Stimulated activated effector memory CD8-positive, alpha-beta T cell treated with anti-CD3 and anti-CD28 coated beads, Interleukin-12 subunit alpha, Interleukin-12 subunit beta, amount 100 ng/mL, for 72 hours (primary cell): ENCODE measurements at regions not wholly inside any gene's neighbourhood (a gene's known extent, or its start where the extent isn't known, plus 50 kb on each side); places are given as distances from the start of the nearest gene placed in this dataset.
"Not testable (repeated sequence)": the region's sequence is repeated elsewhere in the genome, so short reads cannot be mapped to it uniquely, and the experiment has no call there.

Experiments
- ATAC-seq: fragments of 150-1000 bp; cut with Tn5 transposase; 2 replicates; pipeline ENCODE4 v1.10.0; 2021
- DNase-seq, 2 donors: peaks; one replicate each; pipeline ENCODE4 v3.0.0; 2021 to 2022; ENCODE audit warnings: low spot score in 2 of 2
- H3K27ac Mint-ChIP-seq: one replicate; pipeline ENCODE4 v1.8.0; 2022; ENCODE audit warnings: mild to moderate bottlenecking, mixed read lengths
- H3K36me3 Mint-ChIP-seq: one replicate; pipeline ENCODE4 v1.8.0; 2022; ENCODE audit warnings: mild to moderate bottlenecking, mixed read lengths
- H3K4me1 Mint-ChIP-seq: one replicate; pipeline ENCODE4 v1.8.0; 2022; ENCODE audit warnings: mixed read lengths
- H3K4me3 Mint-ChIP-seq: one replicate; pipeline ENCODE4 v1.8.0; 2022; ENCODE audit warnings: mild to moderate bottlenecking, mixed read lengths
- H3K9me3 Mint-ChIP-seq: one replicate; pipeline ENCODE4 v1.8.0; 2022; ENCODE audit warnings: mixed read lengths

DNA sequence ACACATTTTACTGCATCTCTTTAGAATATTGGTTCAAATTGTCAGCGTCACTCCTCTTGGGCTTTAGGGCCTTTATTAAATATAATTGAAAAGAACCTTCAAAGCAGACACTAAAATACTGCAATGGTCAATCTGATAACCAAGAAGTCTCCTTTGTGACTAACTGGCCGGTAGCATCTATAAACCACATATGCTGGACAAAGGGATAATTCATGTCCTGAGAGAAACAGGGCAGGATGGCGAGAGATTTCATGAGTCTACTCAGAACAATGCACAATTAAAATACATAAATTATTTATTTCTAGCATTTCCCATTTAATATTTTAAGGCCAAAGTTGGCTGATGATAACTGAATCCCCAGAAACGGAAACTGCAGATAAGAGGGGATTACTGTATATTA, 1083.4 kb upstream of the CDH18 start:
- ATAC-seq (no peak), DNase-seq (no peak)
- H3K27ac Mint-ChIP-seq: no peak overlapping the region
- H3K36me3 Mint-ChIP-seq: no peaks in the 10 kb centered on the region
- peaks cover 9% of the 10 kb centered on the region for H3K9me3 Mint-ChIP-seq
- no peak overlapping the region for H3K4me3 Mint-ChIP-seq
- H3K4me1 Mint-ChIP-seq: no peaks in the 10 kb centered on the region

DNA sequence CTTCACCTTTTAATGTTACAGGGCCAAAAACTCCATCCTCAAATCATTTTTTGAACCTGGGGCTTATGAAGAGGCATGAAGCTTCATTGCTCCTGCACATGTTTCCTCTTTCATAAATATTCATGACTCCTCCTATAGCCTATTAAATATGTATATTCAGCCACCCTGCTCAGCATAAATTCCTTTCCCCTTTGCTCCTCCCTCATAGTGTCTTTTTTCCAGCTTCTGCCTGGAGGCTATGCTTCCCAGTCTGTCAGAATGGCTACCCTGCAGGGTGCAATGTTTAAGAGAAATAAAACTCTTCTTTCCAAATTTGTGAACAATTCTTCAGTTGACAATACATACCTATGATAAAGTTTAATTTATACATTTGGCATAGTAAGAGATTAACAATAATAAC, 1082.9 kb upstream of the CDH18 start:
- ATAC-seq: no peak
- Mint-ChIP-seq H3K4me1 (no peaks in the 10 kb centered on the region), H3K9me3 (peaks cover 9% of the 10 kb centered on the region), H3K36me3 (no peaks in the 10 kb centered on the region), H3K4me3 (no peak overlapping the region), H3K27ac (no peak overlapping the region)
- DNase-seq: no peak

DNA sequence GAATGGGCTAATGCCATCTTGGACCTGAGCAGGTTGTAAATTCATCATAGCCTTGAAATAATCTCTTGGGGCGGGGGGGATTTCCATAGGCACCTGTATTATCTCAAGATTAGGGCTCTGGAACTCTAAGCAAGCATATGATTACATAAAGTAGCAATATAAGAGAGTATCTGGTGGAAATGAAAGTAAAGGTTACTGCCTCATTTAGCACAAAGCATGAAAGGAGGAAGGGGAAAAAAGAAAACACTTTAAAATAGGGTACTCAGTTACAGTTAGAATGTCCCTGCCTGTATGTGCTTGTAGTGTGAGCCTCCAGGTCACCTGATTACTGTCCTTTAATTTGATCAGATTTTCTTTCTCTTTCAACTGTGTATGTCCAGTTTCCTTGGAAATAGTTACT, 1079.7 kb upstream of the CDH18 start:
- Mint-ChIP-seq H3K27ac (no peak overlapping the region), H3K4me1 (no peaks in the 10 kb centered on the region), H3K36me3 (no peaks in the 10 kb centered on the region), H3K9me3 (peaks cover 8% of the 10 kb centered on the region), H3K4me3 (no peak overlapping the region)
- DNase-seq: no peak
- no peak for ATAC-seq

DNA sequence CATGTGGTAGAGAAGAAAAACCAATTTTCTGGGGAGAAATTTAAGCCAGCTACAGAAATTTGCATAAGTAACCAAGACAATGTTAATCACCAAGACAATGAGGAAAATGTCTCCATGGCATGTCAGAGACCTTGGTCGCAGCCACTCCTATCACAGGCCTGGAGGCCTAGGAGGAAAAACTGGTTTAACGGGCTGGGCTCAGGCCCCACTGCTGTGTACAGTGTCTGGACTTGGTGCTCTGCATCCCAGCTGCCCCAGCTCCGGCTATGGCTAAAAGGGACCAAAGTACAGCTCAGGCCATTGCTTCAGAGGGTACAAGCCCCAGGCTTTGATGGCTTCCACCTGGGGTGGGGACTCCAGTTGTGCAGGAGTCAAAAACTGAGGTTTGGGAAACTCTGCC, 1075.1 kb upstream of the CDH18 start:
- Mint-ChIP-seq H3K4me3 (no peak overlapping the region), H3K36me3 (no peaks in the 10 kb centered on the region), H3K4me1 (no peaks in the 10 kb centered on the region), H3K27ac (no peak overlapping the region), H3K9me3 (peaks cover 16% of the 10 kb centered on the region)
- no peak for DNase-seq
- no peak for ATAC-seq

DNA sequence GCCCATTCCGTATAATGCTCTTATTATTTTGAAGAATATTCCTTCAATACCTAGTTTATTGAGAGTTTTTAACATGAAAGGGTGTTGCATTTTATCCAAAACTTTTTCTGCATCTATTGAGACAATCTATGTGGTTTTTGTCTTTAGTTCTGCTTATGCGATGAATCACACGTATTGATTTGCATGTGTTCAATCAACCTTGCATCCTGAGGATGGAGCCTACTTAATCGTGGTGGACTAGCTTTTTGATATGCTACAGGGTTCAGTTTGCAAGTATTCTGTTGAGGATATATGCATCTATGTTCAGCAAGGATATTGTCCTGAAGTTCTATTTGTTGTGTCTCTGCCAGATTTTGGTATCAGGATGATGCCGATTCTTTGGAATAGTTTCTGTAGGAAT, 1070.3 kb upstream of the CDH18 start:
- no peak overlapping the region for H3K27ac Mint-ChIP-seq
- H3K36me3 Mint-ChIP-seq: no peaks in the 10 kb centered on the region
- H3K4me3 Mint-ChIP-seq: no peak overlapping the region
- H3K4me1 Mint-ChIP-seq: no peaks in the 10 kb centered on the region
- no peak for ATAC-seq
- no peak for DNase-seq
- H3K9me3 Mint-ChIP-seq: peaks cover 28% of the 10 kb centered on the region

DNA sequence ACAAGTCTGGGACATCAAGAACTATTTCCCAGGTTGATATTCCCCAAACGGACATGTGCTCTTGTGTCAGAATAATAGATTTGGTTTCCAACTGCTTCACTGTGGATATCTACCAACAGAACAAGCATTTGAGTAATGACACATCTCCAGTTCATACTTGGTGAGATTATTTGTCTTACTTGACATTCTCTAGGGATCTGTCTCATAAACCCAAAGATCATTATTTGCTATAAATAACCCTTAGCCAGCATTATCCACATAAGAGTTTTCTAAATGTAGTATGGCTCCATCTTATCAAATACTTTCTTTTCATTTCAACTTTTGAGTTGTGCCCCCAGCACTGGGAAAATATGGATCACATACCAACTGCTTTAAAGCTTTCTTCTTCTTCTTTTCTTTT, 1063.9 kb upstream of the CDH18 start:
- Mint-ChIP-seq H3K27ac (no peak overlapping the region), H3K9me3 (peaks cover 19% of the 10 kb centered on the region)

DNA sequence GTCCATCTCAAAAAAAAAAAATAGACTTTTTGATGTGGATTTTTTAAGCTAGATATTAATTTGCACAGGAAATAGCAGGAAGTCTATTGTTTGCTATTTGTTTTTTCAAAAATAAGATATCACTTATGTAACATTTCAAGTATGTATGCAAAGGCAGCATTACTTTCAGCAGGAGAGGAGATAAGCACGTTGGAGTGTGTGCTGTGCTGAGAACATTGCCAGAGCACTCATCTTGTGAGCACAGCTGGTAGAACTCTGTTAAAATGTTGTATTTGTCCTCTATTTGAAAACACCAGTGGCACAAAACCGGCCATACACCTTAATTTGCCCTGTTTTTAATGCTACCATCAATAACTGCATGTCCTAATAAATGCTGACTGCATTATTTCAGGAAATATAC, 1061.9 kb upstream of the CDH18 start:
- no peak for ATAC-seq

More for the DNA sequence above, 1063.9 kb upstream of the CDH18 start:
- ATAC-seq (no peak), DNase-seq (no peak)
- no peaks in the 10 kb centered on the region for H3K4me1 Mint-ChIP-seq
- no peak overlapping the region for H3K4me3 Mint-ChIP-seq
- no peaks in the 10 kb centered on the region for H3K36me3 Mint-ChIP-seq

DNA sequence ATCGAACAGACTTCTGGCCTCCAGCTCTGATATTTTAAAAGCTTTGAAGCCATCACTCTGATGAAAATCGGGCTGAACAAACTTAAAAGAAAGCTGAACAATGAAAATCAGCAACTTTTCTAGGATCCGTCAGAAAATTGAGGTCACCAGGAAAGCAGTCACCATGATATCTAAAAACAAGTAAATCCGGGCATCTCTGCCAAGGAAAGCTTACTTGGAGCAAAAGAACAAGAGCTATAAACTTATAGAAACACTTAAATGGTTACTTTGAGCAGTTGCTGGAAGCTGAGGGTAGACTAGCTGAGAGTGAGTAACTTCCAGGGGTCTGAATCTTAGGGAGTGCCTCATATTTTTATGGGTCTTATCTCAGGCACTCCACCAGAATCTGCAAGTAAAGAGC, 1043.0 kb upstream of the CDH18 start:
- DNase-seq (no peak), ATAC-seq (no peak)
- Mint-ChIP-seq H3K4me3 (no peak overlapping the region), H3K9me3 (peaks cover 29% of the 10 kb centered on the region), H3K36me3 (no peaks in the 10 kb centered on the region), H3K27ac (no peak overlapping the region), H3K4me1 (no peaks in the 10 kb centered on the region)

More for the DNA sequence above, 1061.9 kb upstream of the CDH18 start:
- no peak for DNase-seq
- peaks cover 21% of the 10 kb centered on the region for H3K9me3 Mint-ChIP-seq
- H3K4me3 Mint-ChIP-seq: no peak overlapping the region
- H3K4me1 Mint-ChIP-seq: no peaks in the 10 kb centered on the region
- no peak overlapping the region for H3K27ac Mint-ChIP-seq
- H3K36me3 Mint-ChIP-seq: no peaks in the 10 kb centered on the region

DNA sequence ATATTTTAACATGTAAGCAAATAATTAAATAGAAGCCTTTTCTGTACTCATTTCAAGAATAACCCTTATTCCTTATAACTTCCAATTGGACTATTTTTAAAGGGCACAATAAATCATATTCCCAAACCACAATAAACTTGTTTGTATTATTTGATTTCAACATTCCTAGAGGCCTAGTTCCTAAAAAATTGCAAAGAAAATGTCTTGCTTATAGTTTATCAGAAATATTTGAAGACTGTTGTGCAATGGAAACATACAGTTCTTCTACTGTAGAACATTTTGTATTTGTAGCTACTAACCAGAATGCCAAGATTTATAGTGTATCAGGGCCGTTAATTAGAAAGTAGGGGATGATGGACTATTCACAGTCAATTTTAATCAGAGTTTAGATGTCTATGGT, 1037.0 kb upstream of the CDH18 start:
- peaks cover 16% of the 10 kb centered on the region for H3K9me3 Mint-ChIP-seq
- ATAC-seq (no peak), DNase-seq (no peak)
- no peak overlapping the region for H3K4me3 Mint-ChIP-seq
- H3K36me3 Mint-ChIP-seq: no peaks in the 10 kb centered on the region
- no peak overlapping the region for H3K27ac Mint-ChIP-seq
- H3K4me1 Mint-ChIP-seq: no peaks in the 10 kb centered on the region

DNA sequence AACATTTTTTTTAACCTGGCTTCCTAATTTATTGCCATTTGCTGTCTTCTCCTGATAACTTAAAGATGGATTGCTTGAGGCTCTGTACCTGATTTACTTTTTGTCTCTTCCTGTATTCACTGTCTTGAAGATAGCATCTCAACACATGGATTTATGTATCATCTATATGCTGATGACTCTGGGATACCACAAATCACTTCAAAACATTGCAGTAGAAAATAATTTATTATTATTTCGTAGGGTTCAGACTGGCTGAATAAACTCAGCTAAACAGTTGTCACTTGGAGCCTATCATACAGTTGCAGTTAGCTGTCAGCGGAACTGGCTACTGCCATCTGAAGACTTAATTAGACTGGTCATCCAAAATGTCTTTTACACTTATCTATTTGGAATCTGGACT, 1025.2 kb upstream of the CDH18 start:
- Mint-ChIP-seq H3K27ac (no peak overlapping the region), H3K36me3 (no peaks in the 10 kb centered on the region), H3K4me3 (no peak overlapping the region), H3K9me3 (peaks cover 15% of the 10 kb centered on the region), H3K4me1 (no peaks in the 10 kb centered on the region)
- DNase-seq: no peak
- ATAC-seq: no peak

DNA sequence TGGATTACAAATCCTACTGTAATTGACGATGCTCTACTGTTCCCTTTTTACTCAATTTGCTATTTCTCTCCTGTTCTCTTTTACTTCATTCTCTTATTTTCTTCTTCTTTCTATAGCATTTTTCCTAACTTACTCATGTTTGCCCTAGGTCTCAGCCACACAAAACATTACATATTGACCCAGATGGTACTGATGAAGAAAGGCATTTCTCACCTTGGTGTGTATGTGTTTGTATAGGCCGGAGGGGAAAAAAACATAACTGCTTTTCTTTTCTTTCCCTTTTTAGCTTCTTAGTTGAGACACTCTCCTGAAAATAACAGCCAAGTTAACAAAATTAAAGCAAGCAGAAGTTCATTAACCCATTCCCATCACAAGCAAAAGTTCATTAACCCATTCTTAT, 1019.8 kb upstream of the CDH18 start:
- Mint-ChIP-seq H3K36me3 (no peaks in the 10 kb centered on the region), H3K4me1 (no peaks in the 10 kb centered on the region), H3K9me3 (peaks cover 7% of the 10 kb centered on the region), H3K27ac (no peak overlapping the region), H3K4me3 (no peak overlapping the region)
- no peak for DNase-seq
- no peak for ATAC-seq

DNA sequence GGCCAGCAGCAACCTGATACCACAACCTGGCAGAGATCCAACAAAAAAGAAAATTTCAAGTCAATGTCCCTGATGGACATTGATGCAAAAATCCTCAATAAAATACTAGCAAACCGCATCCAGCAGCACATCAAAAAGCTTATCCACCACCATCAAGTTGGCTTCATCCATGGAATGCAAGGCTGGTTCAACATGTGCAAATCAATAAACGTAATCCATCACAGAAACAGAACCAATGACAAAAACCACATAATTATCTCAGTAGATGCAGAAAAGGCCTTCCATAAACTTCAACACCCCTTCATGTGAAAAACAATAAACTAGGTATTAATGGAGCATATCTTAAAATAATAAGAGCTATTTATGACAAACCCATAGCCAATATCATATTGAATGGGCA, 1000.9 kb upstream of the CDH18 start:
- DNase-seq, ATAC-seq, H3K36me3 Mint-ChIP-seq, H3K4me1 Mint-ChIP-seq, H3K27ac Mint-ChIP-seq, H3K4me3 Mint-ChIP-seq: not testable (repeated sequence)
- H3K9me3 Mint-ChIP-seq: peaks cover 18% of the 10 kb centered on the region

DNA sequence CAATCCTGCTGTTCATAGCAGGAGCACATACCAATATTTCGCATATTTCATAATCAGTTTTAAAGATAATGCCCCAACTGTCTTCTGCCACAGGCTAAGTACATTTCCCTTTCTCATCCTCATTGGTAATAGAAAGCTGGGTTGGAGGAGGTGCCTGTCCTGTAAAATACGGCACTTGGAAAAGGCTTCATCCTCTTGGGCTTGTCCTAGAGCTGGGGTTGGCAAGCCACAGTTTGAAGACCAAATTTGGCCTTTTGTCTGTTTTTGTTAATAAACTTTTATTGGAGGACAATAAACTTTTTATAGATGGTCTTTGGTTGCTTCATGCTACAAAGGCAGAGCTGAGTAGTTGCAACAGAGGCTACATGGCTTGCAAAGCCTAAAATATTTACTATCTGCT, 997.8 kb upstream of the CDH18 start:
- Mint-ChIP-seq H3K27ac (no peak overlapping the region), H3K9me3 (peaks cover 18% of the 10 kb centered on the region), H3K4me3 (no peak overlapping the region), H3K36me3 (no peaks in the 10 kb centered on the region), H3K4me1 (no peaks in the 10 kb centered on the region)
- ATAC-seq (no peak), DNase-seq (no peak)

DNA sequence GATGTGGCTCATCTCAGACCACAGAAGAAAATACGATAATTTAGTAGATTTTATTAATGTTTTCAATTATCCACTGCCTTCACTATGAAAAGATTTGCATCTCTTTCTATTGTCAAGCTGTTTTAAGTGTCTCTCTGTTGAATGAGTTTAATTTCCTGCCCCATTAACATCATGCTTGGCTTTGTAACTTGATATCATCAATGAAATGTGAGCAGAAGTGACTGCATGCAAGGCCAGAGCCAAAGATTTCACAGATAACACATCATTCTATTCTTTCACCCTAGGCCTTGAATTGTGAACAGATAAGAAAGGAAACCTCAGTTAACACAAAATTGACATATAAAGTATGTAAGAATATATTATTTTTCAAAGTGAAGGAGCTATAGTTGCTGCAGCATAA, 986.4 kb upstream of the CDH18 start:
- H3K9me3 Mint-ChIP-seq: peaks cover 8% of the 10 kb centered on the region
- H3K4me3 Mint-ChIP-seq: no peak overlapping the region
- no peak overlapping the region for H3K27ac Mint-ChIP-seq
- no peak for DNase-seq
- H3K4me1 Mint-ChIP-seq: no peaks in the 10 kb centered on the region
- no peaks in the 10 kb centered on the region for H3K36me3 Mint-ChIP-seq
- ATAC-seq: no peak

DNA sequence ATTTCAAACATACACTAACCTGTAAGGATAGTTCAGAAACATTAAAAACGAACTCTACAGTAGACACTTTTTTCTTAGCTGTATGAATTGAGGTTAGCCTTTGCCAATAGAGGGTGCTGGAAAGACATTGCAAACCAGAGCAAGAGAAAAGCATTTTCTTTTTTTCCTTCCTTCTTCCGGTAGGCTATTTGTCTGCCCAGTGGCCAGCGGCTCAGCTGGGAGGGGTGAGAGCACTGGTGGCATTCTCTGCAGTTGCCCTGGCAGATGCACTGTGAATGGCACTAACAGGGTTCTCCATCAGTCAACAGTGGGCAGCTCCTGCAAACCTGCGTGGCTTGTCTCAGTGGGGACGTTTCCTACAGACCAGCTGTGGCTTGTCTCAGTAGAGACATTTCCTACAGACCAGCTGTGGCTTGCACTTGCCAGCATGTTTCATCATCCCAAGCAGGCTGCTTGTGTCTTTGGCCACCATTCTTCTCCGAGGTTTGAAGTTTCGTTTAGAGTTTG, 984.5 kb upstream of the CDH18 start:
- Mint-ChIP-seq H3K27ac (no peak overlapping the region), H3K4me1 (no peaks in the 10 kb centered on the region), H3K4me3 (no peak overlapping the region), H3K36me3 (no peaks in the 10 kb centered on the region), H3K9me3 (peaks cover 8% of the 10 kb centered on the region)
- no peak for DNase-seq
- ATAC-seq: no peak

DNA sequence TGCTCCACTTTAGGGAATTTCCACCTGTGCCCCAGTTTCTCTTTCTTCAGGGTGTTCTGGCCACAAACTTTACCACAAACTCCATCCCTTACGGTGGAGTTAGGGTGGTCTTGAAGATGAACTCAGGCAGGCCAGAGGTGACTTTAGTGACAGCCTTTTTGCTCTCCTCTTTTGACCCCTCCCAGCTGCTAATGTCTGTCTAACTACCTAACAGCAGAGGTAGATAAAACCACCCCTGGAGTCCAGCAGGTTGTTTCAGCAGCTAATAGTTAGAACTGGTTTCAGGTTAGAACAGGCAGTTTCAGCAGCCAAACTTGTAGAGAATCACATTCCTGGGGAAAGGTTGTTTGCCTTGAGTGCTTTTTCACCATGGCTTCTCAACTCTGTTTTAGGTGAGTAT, 971.3 kb upstream of the CDH18 start:
- H3K36me3 Mint-ChIP-seq: no peaks in the 10 kb centered on the region
- peaks cover 17% of the 10 kb centered on the region for H3K9me3 Mint-ChIP-seq
- no peak for ATAC-seq
- no peaks in the 10 kb centered on the region for H3K4me1 Mint-ChIP-seq
- no peak overlapping the region for H3K4me3 Mint-ChIP-seq
- no peak for DNase-seq
- H3K27ac Mint-ChIP-seq: no peak overlapping the region

DNA sequence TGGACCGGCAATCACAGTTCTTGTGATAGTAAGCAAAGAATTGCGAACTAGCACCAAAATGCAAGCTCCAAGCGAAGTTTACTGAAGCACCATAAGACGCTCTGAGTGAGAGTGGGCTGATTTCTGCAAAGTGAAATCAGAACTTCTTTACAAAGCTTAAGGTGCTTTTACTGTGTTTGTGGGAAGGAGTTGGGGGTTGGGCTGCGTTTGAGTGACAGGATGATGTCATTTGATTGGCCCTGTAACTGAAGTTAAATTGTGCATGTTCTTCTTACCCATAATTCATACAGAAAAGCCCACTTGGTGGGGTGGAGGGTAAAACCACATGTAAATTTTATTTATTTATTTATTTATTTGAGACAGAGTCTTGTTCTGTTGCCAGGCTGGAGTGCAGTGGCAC, 970.6 kb upstream of the CDH18 start:
- DNase-seq (no peak), ATAC-seq (no peak)
- Mint-ChIP-seq H3K4me3 (no peak overlapping the region), H3K4me1 (no peaks in the 10 kb centered on the region), H3K36me3 (no peaks in the 10 kb centered on the region), H3K9me3 (peaks cover 15% of the 10 kb centered on the region), H3K27ac (no peak overlapping the region)
